Choroid plexus epithelial cell (primary cell): ENCODE measurements at regions not wholly inside any gene's neighbourhood (a gene's known extent, or its start where the extent isn't known, plus 50 kb on each side); places are given as distances from the start of the nearest gene placed in this dataset.

Source experiments
- DNase-seq: peaks from one replicate; pipeline ENCODE4 v3.0.0-alpha.2; 2010; ENCODE audit warnings: low read depth
- H3K4me3 ChIP-seq: 2 replicates; pipeline ENCODE4 v1.5.1; 2011; ENCODE audit warnings: low read depth, mild to moderate bottlenecking, control low read depth, low read length, moderate library complexity
- CTCF ChIP-seq: conservative IDR thresholded peaks from 2 replicates; pipeline ENCODE4 v1.5.1; 2011; ENCODE audit warnings: low read depth, mild to moderate bottlenecking, control low read depth, inconsistent platforms, low read length, moderate library complexity

GRCh38 chr10:3711918-3712317 is 73.1 kb downstream of the KLF6 start:
- H3K4me3 ChIP-seq: no peak overlapping the region
- DNase-seq: no peak
- TF ChIP-seq CTCF: no peak

GRCh38 chr10:3710764-3711163 is 74.2 kb downstream of the KLF6 start:
- TF ChIP-seq CTCF: no peak

GRCh38 chr10:3709456-3710060 is 75.5 kb downstream of the KLF6 start:
- DNase-seq: no peak
- no peak for TF ChIP-seq CTCF
- H3K4me3 ChIP-seq: no peak overlapping the region

More at GRCh38 chr10:3710764-3711163, 74.2 kb downstream of the KLF6 start:
- DNase-seq: no peak
- no peak overlapping the region for H3K4me3 ChIP-seq

GRCh38 chr10:3708852-3709251 is 76.2 kb downstream of the KLF6 start:
- no peak for DNase-seq

GRCh38 chr10:3704565-3705325 is 80.3 kb downstream of the KLF6 start:
- no peak for DNase-seq
- no peak for TF ChIP-seq CTCF

More at GRCh38 chr10:3708852-3709251, 76.2 kb downstream of the KLF6 start:
- no peak for TF ChIP-seq CTCF
- H3K4me3 ChIP-seq: no peak overlapping the region

GRCh38 chr10:3702569-3702968 is 82.4 kb downstream of the KLF6 start:
- TF ChIP-seq CTCF: no peak
- DNase-seq: no peak
- no peak overlapping the region for H3K4me3 ChIP-seq

More at GRCh38 chr10:3704565-3705325, 80.3 kb downstream of the KLF6 start:
- H3K4me3 ChIP-seq: no peak overlapping the region
